HepG2 (cell line): ENCODE measurements at regions not wholly inside any gene's neighbourhood (a gene's known extent, or its start where the extent isn't known, plus 50 kb on each side); places are given as distances from the start of the nearest gene placed in this dataset.

Experiments used
- ATAC-seq: fragments of 200-7000 bp; cut with Tn5 transposase; 3 replicates; pipeline ENCODE4 v1.9.1; 2020; ENCODE audit warnings: mild to moderate bottlenecking, moderate library complexity
- BruUV-seq: library from RNA; stranded (reverse); fragments of 400-500 nt; replicated peaks from 2 replicates; lab custom pipeline; 2021; lab: Mats Ljungman, UMichigan
- CTCF ChIA-PET: fragments of 300-600 bp; formaldehyde crosslinking; extraction: SDS; loops from one replicate; lab custom pipeline; 2021; ENCODE audit warnings: low total read pairs, inconsistent platforms, low intra/inter-chr PET ratio; lab: Yijun Ruan, JAX
- POLR2A ChIA-PET: fragments of 350-600 bp; sonication (Branson Sonifier 250); formaldehyde crosslinking; loops from one replicate; lab custom pipeline; 2020; ENCODE audit warnings: antibody characterized with exemption, inconsistent platforms; lab: Yijun Ruan, JAX
- DNase-seq: peaks from one replicate; pipeline ENCODE4 v3.0.0-alpha.2; 2015; ENCODE audit warnings: low spot score
- FAIRE-seq: peaks from 3 replicates; lab custom pipeline; 2011; peaks lifted over from hg19 to GRCh38; lab: Jason Lieb, UNC
- H2AFZ ChIP-seq: one replicate; pipeline ENCODE4 v1.6.1; 2011; ENCODE audit warnings: low read length, inconsistent platforms
- H3K27ac ChIP-seq: fragments of 300-600 bp; 3 replicates; pipeline ENCODE4 v1.8.0; 2011; ENCODE audit warnings: mixed run types, mild to moderate bottlenecking, mixed read lengths, low read length, inconsistent platforms; ENCODE audit not compliant: insufficient read depth; ENCODE audit errors: extremely low read length
- H3K27me3 ChIP-seq, 2 experiments: fragments of 200-600 bp in 1 of 2; 2 replicates in 1 of 2; 3 replicates in 1 of 2; pipeline versions ENCODE4 v1.6.0 to v1.8.0; 2011; ENCODE audit warnings: low read length in 2 of 2, mild to moderate bottlenecking in 2 of 2, moderate library complexity in 2 of 2, inconsistent platforms in 1 of 2; ENCODE audit not compliant: insufficient read depth in 2 of 2, control insufficient read depth in 1 of 2
- H3K36me3 ChIP-seq, 2 experiments: fragments of 200-600 bp in 1 of 2; replicated peaks in 1 of 2; 2 replicates in 1 of 2; 3 replicates in 1 of 2; pipeline versions ENCODE4 v1.5.1 to v1.8.0; 2011; ENCODE audit warnings: low read length in 2 of 2, inconsistent platforms in 1 of 2; ENCODE audit not compliant: insufficient read depth in 2 of 2, control insufficient read depth in 1 of 2
- H3K4me1 ChIP-seq: 2 replicates; pipeline ENCODE4 v1.5.1; 2012; ENCODE audit warnings: low read length, inconsistent platforms; ENCODE audit not compliant: insufficient read depth
- H3K4me2 ChIP-seq: 2 replicates; pipeline ENCODE4 v1.6.0; 2011; ENCODE audit warnings: low read depth, low read length, inconsistent platforms
- H3K4me3 ChIP-seq, 3 experiments: fragments of 200-600 bp in 1 of 3; sonication (generic), shearing (Covaris generic) in 1 of 3; replicated peaks in 1 of 3; 2 replicates each; pipeline ENCODE4 v1.5.1; 2011 to 2016; ENCODE audit warnings: low read length in 3 of 3, inconsistent platforms in 2 of 3, low read depth in 2 of 3, mild to moderate bottlenecking in 2 of 3, control low read depth in 1 of 3, mixed read lengths in 1 of 3; ENCODE audit not compliant: insufficient read depth in 1 of 3
- H3K79me2 ChIP-seq: one replicate; pipeline ENCODE4 v1.6.1; 2011; ENCODE audit warnings: low read length, inconsistent platforms; ENCODE audit not compliant: insufficient read depth
- H3K9ac ChIP-seq: 2 replicates; pipeline ENCODE4 v1.6.0; 2011; ENCODE audit warnings: mild to moderate bottlenecking, low read depth, low read length, inconsistent platforms; ENCODE audit not compliant: insufficient read depth
- H3K9me3 ChIP-seq: 2 replicates; pipeline ENCODE4 v1.5.1; 2012; ENCODE audit warnings: mild to moderate bottlenecking, low read length
- H4K20me1 ChIP-seq: 2 replicates; pipeline ENCODE4 v1.6.0; 2011; ENCODE audit warnings: inconsistent platforms, mild to moderate bottlenecking, low read length, moderate library complexity; ENCODE audit not compliant: insufficient read depth
- CCAR2 ChIP-seq: fragments of 200-400 bp; formaldehyde crosslinking; optimal IDR thresholded peaks from 2 replicates; pipeline ENCODE3; 2018; ENCODE audit warnings: low read depth, mild to moderate bottlenecking, low read length, moderate library complexity
- MIXL1 ChIP-seq: IDR thresholded peaks from 2 replicates; pipeline ENCODE4 v1.6.1; 2016
- ZBTB38 ChIP-seq: sonication (generic); formaldehyde crosslinking; IDR thresholded peaks from 2 replicates; pipeline ENCODE4 v1.5.1; 2020; ENCODE audit warnings: mild to moderate bottlenecking, missing genetic modification reagents
- WGBS: methylation state at CpG from one replicate; pipeline ENCODE4 v1.1.6; 2017; ENCODE audit warnings: low lambda C conversion rate; 5-methylcytosine and 5-hydroxymethylcytosine counted together
- in situ Hi-C: cut with HindIII; loops from 2 replicates; pipeline ENCODE4 v1.10.0; 2017; ENCODE audit warnings: low pct_unique_long_range_greater_than_20kb; ENCODE audit not compliant: extremely low pct_ligation_motif_present
- intact Hi-C: fragments of 100-400 bp; cut with micrococcal nuclease; formaldehyde crosslinking; loops from one replicate; pipeline ENCODE4 v1.10.0; 2022; ENCODE audit not compliant: unreplicated experiment
- TF ChIP-seq, protein P1 (sequence below): sonication (generic); formaldehyde crosslinking; IDR thresholded peaks from 2 replicates; pipeline ENCODE4 v1.4.0; 2020; ENCODE audit warnings: missing genetic modification reagents
- TF ChIP-seq, protein P2 (sequence below): sonication (generic); formaldehyde crosslinking; IDR thresholded peaks from 2 replicates; pipeline ENCODE4 v1.4.0; 2020; ENCODE audit warnings: missing genetic modification reagents, borderline replicate concordance

DNA sequence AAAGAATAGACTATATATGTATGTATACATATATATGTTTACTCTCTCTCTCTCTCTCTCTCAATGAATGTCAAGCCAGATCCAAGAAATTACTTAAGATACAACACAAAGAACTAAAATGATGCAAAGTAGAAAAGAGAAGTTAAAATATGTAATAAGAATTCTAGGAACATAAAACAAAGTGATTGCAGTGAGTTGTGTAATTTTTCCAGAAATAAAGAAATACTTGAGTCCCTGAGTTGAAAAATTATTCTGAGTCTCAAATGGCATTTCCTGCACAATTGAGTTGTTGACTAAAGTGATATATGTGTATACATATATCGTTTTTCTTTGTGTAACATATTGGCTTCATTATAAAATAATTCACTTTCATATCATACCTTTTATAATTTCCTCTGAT lies 262.4 kb downstream of the INSIG2 start:
- no peaks in the 10 kb centered on the region for H3K36me3 ChIP-seq
- H3K27ac ChIP-seq, result no peak overlapping the region
- ChIA-PET CTCF (no interaction called here), POLR2A (no interaction called here)
- H3K4me1 ChIP-seq, result no peaks in the 10 kb centered on the region
- no peaks in the 10 kb centered on the region for H3K79me2 ChIP-seq
- DNase-seq (no peak), FAIRE-seq (no peak), ATAC-seq (no peak)
- BruUV-seq, result no TSS peak
- no peaks in the 10 kb centered on the region for H4K20me1 ChIP-seq
- intact Hi-C loops, result no loop called here
- H3K9ac ChIP-seq, result no peak overlapping the region
- no peaks in the 10 kb centered on the region for H3K27me3 ChIP-seq
- H3K9me3 ChIP-seq, result no peaks in the 10 kb centered on the region
- in situ Hi-C loops, result no loop called here
- H2AFZ ChIP-seq, result no peak overlapping the region
- WGBS, result 0% methylated on average over 1 of the region's 1 CpG
- H3K4me3 ChIP-seq, result no peak overlapping the region
- no peak overlapping the region for H3K4me2 ChIP-seq
- TF ChIP-seq, protein P1, sequence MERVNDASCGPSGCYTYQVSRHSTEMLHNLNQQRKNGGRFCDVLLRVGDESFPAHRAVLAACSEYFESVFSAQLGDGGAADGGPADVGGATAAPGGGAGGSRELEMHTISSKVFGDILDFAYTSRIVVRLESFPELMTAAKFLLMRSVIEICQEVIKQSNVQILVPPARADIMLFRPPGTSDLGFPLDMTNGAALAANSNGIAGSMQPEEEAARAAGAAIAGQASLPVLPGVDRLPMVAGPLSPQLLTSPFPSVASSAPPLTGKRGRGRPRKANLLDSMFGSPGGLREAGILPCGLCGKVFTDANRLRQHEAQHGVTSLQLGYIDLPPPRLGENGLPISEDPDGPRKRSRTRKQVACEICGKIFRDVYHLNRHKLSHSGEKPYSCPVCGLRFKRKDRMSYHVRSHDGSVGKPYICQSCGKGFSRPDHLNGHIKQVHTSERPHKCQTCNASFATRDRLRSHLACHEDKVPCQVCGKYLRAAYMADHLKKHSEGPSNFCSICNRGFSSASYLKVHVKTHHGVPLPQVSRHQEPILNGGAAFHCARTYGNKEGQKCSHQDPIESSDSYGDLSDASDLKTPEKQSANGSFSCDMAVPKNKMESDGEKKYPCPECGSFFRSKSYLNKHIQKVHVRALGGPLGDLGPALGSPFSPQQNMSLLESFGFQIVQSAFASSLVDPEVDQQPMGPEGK (CRISPR knock-in tag), result no peak
- TF ChIP-seq MIXL1 (CRISPR knock-in tag) (no peak), ZBTB38 (CRISPR knock-in tag) (no peak), CCAR2 (no peak)
- TF ChIP-seq, protein P2, sequence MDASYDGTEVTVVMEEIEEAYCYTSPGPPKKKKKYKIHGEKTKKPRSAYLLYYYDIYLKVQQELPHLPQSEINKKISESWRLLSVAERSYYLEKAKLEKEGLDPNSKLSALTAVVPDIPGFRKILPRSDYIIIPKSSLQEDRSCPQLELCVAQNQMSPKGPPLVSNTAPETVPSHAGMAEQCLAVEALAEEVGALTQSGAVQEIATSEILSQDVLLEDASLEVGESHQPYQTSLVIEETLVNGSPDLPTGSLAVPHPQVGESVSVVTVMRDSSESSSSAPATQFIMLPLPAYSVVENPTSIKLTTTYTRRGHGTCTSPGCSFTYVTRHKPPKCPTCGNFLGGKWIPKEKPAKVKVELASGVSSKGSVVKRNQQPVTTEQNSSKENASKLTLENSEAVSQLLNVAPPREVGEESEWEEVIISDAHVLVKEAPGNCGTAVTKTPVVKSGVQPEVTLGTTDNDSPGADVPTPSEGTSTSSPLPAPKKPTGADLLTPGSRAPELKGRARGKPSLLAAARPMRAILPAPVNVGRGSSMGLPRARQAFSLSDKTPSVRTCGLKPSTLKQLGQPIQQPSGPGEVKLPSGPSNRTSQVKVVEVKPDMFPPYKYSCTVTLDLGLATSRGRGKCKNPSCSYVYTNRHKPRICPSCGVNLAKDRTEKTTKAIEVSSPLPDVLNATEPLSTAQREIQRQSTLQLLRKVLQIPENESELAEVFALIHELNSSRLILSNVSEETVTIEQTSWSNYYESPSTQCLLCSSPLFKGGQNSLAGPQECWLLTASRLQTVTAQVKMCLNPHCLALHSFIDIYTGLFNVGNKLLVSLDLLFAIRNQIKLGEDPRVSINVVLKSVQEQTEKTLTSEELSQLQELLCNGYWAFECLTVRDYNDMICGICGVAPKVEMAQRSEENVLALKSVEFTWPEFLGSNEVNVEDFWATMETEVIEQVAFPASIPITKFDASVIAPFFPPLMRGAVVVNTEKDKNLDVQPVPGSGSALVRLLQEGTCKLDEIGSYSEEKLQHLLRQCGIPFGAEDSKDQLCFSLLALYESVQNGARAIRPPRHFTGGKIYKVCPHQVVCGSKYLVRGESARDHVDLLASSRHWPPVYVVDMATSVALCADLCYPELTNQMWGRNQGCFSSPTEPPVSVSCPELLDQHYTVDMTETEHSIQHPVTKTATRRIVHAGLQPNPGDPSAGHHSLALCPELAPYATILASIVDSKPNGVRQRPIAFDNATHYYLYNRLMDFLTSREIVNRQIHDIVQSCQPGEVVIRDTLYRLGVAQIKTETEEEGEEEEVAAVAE (CRISPR knock-in tag), result no peak
